ENCODE measurements at regions not wholly inside any gene's neighbourhood (a gene's known extent, or its start where the extent isn't known, plus 50 kb on each side); places are given as distances from the start of the nearest gene placed in this dataset.

DNA sequence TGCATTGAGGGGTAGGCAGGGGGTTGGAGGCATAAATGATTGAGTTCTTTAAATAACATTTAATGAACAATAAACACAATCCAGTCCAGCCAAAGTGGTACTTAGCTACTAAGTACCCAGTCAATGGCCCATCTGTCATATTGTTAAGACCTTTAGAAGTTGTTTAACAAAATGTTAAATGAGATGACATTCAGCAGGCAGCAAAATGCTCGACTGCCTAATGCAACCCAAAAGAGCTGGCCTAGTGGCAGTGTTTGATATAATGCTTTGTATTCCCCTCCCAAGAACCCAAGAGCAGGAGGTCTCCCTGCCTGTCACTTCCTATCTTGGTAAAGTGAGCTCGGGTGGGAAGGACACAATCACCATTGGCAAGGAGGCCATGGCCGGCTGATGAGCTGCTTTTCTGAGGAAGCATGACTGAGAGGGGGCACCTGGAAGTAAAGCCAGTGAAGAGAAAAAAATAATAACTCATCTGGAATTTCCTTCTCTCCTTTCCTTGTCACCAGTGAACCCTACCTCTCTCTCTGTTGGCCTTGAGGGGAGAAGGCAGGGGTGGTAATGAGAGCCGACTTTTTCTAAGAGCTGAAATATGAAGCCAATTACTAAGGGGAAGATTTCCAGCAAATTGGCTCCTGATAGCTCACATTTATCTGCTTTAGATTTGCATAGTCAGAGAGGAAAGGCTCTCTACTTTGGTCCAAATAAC lies 140.6 kb downstream of the C1D start:
- DNase-seq (ENCODE audit: low read depth, low spot score), result no peak
- no peak for FAIRE-seq
- no peaks in the 10 kb centered on the region for H3K9me1 ChIP-seq (ENCODE audit: control insufficient read depth, extremely low read depth, insufficient read depth, low read length)
- H3K79me2 ChIP-seq (ENCODE audit: control insufficient read depth, insufficient read depth, low read length), result no peaks in the 10 kb centered on the region
- H3K4me3 ChIP-seq (ENCODE audit: control insufficient read depth in 2 of 3, extremely low read depth in 1 of 3, insufficient read depth in 2 of 3, low read depth in 1 of 3, low read length in 3 of 3), result no peak overlapping the region
- no peak overlapping the region for H3K4me2 ChIP-seq (ENCODE audit: control insufficient read depth, extremely low read depth, insufficient read depth, low read depth, low read length)
- peaks cover 20% of the 10 kb centered on the region for H3K4me1 ChIP-seq (ENCODE audit: control insufficient read depth, extremely low read depth, insufficient read depth, low read length)
- dilution Hi-C loops (cut with MboI; ENCODE audit: extremely low pct_ligation_motif_present, low sequenced_read_pairs), result no loop called here
- H3K27ac ChIP-seq (ENCODE audit: control insufficient read depth, insufficient read depth, low read length), result no peak overlapping the region
- peak overlapping the region; percentile 10 for H2AFZ ChIP-seq (ENCODE audit: control insufficient read depth, low read length)
- H3K9ac ChIP-seq (ENCODE audit: control insufficient read depth, extremely low read depth, insufficient read depth, low read length), result no peak overlapping the region
- no peaks in the 10 kb centered on the region for H3K27me3 ChIP-seq (ENCODE audit: control insufficient read depth, extremely low read depth, insufficient read depth, low read length)
- H4K20me1 ChIP-seq (ENCODE audit: control insufficient read depth, extremely low read depth, insufficient read depth, low read length), result no peaks in the 10 kb centered on the region
- H3K9me3 ChIP-seq (ENCODE audit: control insufficient read depth, low read depth, low read length), result no peaks in the 10 kb centered on the region
- no peak for TF ChIP-seq EZH2 (IDR thresholded peaks at IDR 0.05; ENCODE audit: low read length)
- H3K36me3 ChIP-seq (ENCODE audit: control insufficient read depth in 2 of 2, extremely low read depth in 1 of 2, insufficient read depth in 2 of 2, low read length in 2 of 2), result no peaks in the 10 kb centered on the region

DNA sequence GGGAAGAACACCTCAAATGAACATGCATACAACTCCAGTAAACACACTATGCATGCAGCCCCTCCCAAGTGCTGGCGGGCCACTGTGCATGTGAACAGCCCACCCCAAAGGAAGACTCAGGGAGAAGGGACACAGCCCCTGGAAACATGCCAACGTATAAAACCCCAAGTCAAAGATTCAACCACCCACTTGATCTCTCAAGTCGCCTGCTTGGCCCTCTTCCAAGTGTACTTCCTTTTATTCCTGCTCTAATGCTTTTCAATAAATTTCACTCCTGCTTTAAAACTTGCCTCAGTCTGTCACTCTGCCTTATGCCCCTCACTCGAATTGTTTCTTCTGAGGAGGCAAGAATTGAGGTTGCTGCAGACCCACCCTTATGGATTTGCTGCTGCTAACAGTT lies 139.1 kb downstream of the C1D start:
- no peak for DNase-seq (ENCODE audit: low read depth, low spot score)
- no peak overlapping the region for H3K4me3 ChIP-seq (ENCODE audit: control insufficient read depth in 2 of 3, extremely low read depth in 1 of 3, insufficient read depth in 2 of 3, low read depth in 1 of 3, low read length in 3 of 3)
- H2AFZ ChIP-seq (ENCODE audit: control insufficient read depth, low read length), result no peak overlapping the region
- dilution Hi-C loops (cut with MboI; ENCODE audit: extremely low pct_ligation_motif_present, low sequenced_read_pairs), result no loop called here
- no peaks in the 10 kb centered on the region for H3K9me1 ChIP-seq (ENCODE audit: control insufficient read depth, extremely low read depth, insufficient read depth, low read length)
- no peaks in the 10 kb centered on the region for H3K9me3 ChIP-seq (ENCODE audit: control insufficient read depth, low read depth, low read length)
- H4K20me1 ChIP-seq (ENCODE audit: control insufficient read depth, extremely low read depth, insufficient read depth, low read length), result no peaks in the 10 kb centered on the region
- no peaks in the 10 kb centered on the region for H3K79me2 ChIP-seq (ENCODE audit: control insufficient read depth, insufficient read depth, low read length)
- H3K27ac ChIP-seq (ENCODE audit: control insufficient read depth, insufficient read depth, low read length), result no peak overlapping the region
- no peak for FAIRE-seq
- H3K4me2 ChIP-seq (ENCODE audit: control insufficient read depth, extremely low read depth, insufficient read depth, low read depth, low read length), result no peak overlapping the region
- peaks cover 7% of the 10 kb centered on the region for H3K4me1 ChIP-seq (ENCODE audit: control insufficient read depth, extremely low read depth, insufficient read depth, low read length)
- H3K27me3 ChIP-seq (ENCODE audit: control insufficient read depth, extremely low read depth, insufficient read depth, low read length), result no peaks in the 10 kb centered on the region
- no peaks in the 10 kb centered on the region for H3K36me3 ChIP-seq (ENCODE audit: control insufficient read depth in 2 of 2, extremely low read depth in 1 of 2, insufficient read depth in 2 of 2, low read length in 2 of 2)
- TF ChIP-seq, protein P1, sequence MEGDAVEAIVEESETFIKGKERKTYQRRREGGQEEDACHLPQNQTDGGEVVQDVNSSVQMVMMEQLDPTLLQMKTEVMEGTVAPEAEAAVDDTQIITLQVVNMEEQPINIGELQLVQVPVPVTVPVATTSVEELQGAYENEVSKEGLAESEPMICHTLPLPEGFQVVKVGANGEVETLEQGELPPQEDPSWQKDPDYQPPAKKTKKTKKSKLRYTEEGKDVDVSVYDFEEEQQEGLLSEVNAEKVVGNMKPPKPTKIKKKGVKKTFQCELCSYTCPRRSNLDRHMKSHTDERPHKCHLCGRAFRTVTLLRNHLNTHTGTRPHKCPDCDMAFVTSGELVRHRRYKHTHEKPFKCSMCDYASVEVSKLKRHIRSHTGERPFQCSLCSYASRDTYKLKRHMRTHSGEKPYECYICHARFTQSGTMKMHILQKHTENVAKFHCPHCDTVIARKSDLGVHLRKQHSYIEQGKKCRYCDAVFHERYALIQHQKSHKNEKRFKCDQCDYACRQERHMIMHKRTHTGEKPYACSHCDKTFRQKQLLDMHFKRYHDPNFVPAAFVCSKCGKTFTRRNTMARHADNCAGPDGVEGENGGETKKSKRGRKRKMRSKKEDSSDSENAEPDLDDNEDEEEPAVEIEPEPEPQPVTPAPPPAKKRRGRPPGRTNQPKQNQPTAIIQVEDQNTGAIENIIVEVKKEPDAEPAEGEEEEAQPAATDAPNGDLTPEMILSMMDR (optimal IDR thresholded peaks at IDR 0.05 in 1 of 3, IDR thresholded peaks at IDR 0.05 in 1 of 3, conservative IDR thresholded peaks at IDR 0.05 in 1 of 3; ENCODE audit: extremely low read depth in 1 of 3, insufficient read depth in 2 of 3, low read length in 3 of 3), result no peak
- no peak for TF ChIP-seq EZH2 (IDR thresholded peaks at IDR 0.05; ENCODE audit: low read length)
- no peak overlapping the region for H3K9ac ChIP-seq (ENCODE audit: control insufficient read depth, extremely low read depth, insufficient read depth, low read length)

DNA sequence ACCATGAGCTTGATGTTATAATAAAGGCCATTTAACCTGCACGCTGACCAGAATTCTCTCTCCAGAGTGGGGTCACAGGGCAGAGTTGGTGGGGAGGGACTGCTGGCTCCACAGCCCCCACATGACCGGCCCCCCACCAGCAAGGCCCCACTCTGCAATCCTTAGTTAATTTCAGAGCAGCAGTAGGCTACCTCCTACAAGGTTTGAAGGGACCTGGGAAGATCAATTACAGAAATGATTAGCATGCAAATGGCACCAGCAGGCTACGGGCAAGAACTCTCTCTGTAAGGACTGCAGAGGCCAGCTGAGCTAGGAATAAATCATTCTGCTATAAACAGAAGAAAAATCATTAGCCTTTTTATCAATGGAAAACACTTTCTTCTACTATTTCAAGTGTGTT lies 135.3 kb downstream of the C1D start:
- Histone ChIP-seq H3K27me3 (ENCODE audit: control insufficient read depth, extremely low read depth, insufficient read depth, low read length) (no peaks in the 10 kb centered on the region), H3K9ac (ENCODE audit: control insufficient read depth, extremely low read depth, insufficient read depth, low read length) (no peak overlapping the region), H2AFZ (ENCODE audit: control insufficient read depth, low read length) (no peak overlapping the region), H3K4me3 (ENCODE audit: control insufficient read depth in 2 of 3, extremely low read depth in 1 of 3, insufficient read depth in 2 of 3, low read depth in 1 of 3, low read length in 3 of 3) (no peak overlapping the region), H3K9me3 (ENCODE audit: control insufficient read depth, low read depth, low read length) (no peaks in the 10 kb centered on the region), H4K20me1 (ENCODE audit: control insufficient read depth, extremely low read depth, insufficient read depth, low read length) (no peaks in the 10 kb centered on the region), H3K4me2 (ENCODE audit: control insufficient read depth, extremely low read depth, insufficient read depth, low read depth, low read length) (no peak overlapping the region), H3K4me1 (ENCODE audit: control insufficient read depth, extremely low read depth, insufficient read depth, low read length) (peaks cover 5% of the 10 kb centered on the region), H3K79me2 (ENCODE audit: control insufficient read depth, insufficient read depth, low read length) (no peaks in the 10 kb centered on the region), H3K27ac (ENCODE audit: control insufficient read depth, insufficient read depth, low read length) (no peak overlapping the region), H3K9me1 (ENCODE audit: control insufficient read depth, extremely low read depth, insufficient read depth, low read length) (no peaks in the 10 kb centered on the region), H3K36me3 (ENCODE audit: control insufficient read depth in 2 of 2, extremely low read depth in 1 of 2, insufficient read depth in 2 of 2, low read length in 2 of 2) (no peaks in the 10 kb centered on the region)
- FAIRE-seq (no peak), DNase-seq (ENCODE audit: low read depth, low spot score) (no peak)
- dilution Hi-C loops (cut with MboI; ENCODE audit: extremely low pct_ligation_motif_present, low sequenced_read_pairs), result no loop called here
- TF ChIP-seq EZH2 (IDR thresholded peaks at IDR 0.05; ENCODE audit: low read length), result no peak
- TF ChIP-seq, protein P1 (optimal IDR thresholded peaks at IDR 0.05 in 1 of 3, IDR thresholded peaks at IDR 0.05 in 1 of 3, conservative IDR thresholded peaks at IDR 0.05 in 1 of 3; ENCODE audit: extremely low read depth in 1 of 3, insufficient read depth in 2 of 3, low read length in 3 of 3), result no peak
